NCI-H1436 (cell line): ENCODE measurements at regions not wholly inside any gene's neighbourhood (a gene's known extent, or its start where the extent isn't known, plus 50 kb on each side); places are given as distances from the start of the nearest gene placed in this dataset.

ENCODE experiments used
- DNase-seq: peaks from one replicate; lab custom pipeline; 2025; lab: John Stamatoyannopoulos, UW

DNA sequence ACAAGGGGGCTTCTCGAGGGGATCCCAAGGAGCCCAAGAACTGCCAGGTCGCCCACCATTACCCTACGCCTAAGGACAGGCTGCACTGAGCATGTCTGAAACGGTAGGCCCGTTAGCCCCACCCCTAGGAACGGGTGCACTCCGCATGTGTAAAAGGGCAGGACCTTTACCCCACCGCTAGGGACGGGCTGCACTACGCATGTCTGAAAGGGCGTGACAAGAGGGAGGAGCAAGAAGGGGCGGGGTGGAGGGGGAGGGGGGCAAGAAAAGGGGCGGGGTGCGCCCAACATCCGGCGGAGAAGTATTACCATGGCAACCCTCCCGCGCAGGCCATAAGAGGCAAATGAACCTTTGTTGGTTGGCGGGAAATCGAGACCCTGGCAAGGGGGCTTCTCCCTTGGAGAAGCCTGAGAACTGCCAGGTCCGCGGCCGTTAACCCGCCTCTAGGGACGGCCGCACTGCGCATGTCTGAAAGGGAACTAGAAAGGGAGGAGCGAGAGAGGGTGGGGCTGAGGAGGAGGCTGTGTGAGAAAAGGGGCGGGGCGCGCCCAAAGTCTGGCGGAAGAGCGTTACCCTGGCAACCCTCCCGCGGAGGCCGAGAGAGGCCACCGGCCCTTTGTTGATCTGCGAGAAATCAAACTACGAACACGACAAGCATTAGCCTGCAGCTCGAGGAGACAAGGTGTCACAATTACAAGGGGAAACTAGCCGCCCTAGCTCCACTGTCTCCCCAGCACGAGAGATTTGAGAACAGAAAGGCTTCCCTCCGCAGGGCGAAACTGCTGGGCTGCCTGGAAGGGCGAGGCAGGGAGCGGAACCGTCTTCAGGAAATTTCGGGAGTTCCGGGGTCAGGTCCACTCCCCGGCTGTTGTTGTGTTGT lies 2046.8 kb downstream of the TP53TG3F start:
- DNase-seq, result no peak

- no peak for DNase-seq
Observed at GRCh38 chr16:35506898-35507194, 2047.4 kb downstream of the TP53TG3F start.

DNA sequence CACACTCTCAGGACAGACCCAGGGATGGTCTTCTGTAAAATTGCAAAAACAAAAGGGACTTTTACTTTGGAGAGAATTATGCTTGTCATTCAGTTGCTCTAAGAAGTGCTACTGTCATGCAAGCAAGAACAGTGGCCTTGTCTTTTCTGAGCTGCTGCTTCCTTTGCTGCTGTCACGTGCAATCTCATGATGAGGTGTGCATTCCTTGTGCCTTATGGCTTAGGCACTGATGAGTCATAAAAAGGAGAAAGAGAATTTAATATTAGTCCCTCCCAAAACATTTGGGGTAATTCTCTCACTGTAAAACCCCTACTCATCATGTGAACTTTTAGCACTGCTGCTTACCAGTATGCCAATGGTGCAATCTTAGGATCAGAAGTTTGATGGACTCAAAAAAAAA lies 2051.3 kb downstream of the TP53TG3F start:
- no peak for DNase-seq

- no peak for DNase-seq
Observed at GRCh38 chr16:35516551-35516950, 2057.1 kb downstream of the TP53TG3F start.

- no peak for DNase-seq
Observed at GRCh38 chr16:35516971-35517370, 2057.6 kb downstream of the TP53TG3F start.

DNA sequence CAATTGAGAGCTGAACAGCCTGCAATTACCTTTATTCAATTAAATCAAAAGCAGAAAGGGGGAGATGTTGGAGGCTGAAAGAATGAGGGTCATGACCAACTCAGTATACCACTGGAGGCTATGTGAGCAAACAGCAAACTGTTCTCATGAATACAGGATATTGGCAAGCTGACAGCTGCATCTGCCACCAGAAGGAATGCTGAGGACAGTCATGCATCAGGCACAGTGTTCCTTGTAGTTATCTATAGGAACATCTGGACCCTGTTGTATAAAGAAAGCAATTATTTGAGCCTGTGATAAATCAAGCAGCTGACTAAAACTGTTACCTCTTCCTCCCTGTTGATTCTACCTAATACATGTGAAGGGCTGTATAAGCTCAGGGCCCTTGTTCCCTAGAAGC lies 2064.6 kb downstream of the TP53TG3F start:
- no peak for DNase-seq

GRCh38 chr16:35525979-35526590 lies 2066.7 kb downstream of the TP53TG3F start:
- no peak for DNase-seq

- no peak for DNase-seq
Observed at GRCh38 chr16:35532576-35532975, 2073.2 kb downstream of the TP53TG3F start.

DNA sequence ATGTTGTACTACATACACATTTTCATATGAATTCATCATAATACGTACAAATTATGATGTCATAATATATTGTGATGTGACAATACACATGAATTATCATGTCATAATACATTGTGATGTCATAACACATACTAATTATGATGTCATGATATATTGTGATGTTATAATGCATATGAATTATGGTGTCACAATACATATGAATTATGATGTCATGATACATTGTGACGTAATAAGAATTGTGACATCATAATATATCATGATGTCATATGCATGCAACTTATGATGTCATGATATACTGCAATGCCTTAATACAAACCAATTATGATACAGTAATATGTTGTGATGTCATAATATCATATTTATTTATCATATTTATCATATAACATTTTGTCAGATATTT lies 2074.3 kb downstream of the TP53TG3F start:
- no peak for DNase-seq

DNA sequence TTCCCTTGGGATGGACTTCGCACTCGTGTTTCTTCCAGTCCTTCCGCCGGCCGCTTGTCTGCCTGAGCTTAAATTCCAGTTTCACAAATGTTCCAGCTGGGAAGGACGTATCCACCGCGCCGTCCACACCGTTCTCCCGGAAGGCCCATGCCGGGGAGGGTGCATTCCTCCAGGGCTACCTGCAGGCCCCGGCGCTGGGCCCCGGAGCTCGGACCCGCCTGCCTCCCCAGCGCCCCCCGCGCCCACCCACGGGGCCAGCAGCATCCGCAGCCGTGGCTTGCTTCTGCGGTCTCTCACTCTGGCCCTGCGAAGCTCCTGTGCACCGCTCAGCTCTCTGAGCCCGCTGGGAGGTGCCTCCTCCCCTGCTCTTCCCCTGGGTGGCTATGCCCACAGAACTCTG lies 2084.1 kb downstream of the TP53TG3F start:
- DNase-seq, result no peak

GRCh38 chr16:35552763-35553162 lies 2093.4 kb downstream of the TP53TG3F start:
- DNase-seq, result no peak

- DNase-seq, result no peak
Observed at GRCh38 chr16:35557731-35558130, 2098.3 kb downstream of the TP53TG3F start.

DNA sequence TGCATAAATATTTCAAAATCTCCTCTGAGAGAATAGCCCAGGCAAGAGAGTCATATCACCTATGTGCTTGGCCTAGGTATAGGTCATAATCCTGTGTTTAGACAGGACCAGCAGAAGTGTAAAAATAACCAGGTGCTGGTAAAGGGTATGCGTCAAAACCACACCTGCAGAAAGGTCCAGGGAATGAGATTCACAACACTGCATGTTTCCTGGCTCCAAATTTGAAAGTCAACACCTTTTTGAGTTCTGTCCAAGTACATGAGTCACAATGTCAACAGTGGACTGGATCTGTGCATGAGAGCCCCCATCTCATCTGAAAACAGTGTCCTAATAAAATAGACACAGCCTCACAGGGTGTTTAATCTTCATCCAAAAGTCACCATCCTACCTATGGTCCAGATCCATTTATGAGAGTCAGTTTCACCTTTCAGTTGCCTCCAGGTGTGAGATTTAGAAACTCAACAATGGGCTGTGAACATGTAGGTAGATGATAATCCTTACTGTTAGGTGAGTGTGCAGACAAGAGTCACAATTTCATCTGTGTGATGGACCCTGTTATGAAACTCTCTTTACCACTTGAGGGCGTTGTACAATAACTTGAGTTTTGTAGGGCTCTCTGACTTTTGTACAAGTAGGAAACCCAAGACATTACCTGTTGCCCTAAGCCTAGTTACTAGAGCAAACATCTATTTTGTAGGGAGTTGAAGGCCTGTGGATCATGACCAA lies 2100.7 kb downstream of the TP53TG3F start:
- DNase-seq, result no peak

DNA sequence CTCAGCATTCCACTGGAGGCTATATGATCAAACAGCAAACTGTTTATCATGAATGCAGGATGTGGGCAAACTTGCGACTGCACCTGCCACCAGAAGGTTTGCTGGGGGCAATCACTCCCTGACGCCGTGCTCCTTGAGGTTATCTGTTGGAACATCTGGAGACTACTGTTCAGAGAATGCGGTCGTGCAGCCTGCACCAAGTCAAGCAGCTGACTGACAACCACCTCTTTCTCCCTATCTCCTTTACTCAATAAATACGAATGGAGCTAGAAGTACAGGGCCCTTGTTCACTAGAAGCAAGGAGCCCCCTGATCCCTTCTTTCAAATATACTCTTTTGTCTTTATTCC lies 2101.2 kb downstream of the TP53TG3F start:
- no peak for DNase-seq

GRCh38 chr16:35561346-35561745 lies 2101.9 kb downstream of the TP53TG3F start:
- no peak for DNase-seq

DNA sequence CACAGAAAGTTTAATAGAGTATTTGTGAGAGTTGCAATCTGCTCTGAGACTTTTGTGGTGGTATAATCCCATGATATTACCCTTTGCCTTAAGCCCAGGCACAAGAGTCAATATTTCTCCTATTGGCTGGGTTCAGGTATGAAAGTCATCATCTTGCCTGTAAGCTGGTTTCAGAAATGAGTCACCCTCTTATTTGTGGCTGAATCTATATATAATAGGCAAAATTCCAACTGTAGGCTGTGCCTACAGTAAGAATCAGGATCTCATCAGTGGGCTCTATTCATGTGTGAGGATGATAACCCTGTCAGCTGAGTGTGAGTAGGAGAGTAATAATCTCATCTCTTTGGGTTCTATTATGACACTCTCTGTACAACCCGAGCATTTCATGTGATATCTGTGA lies 2103.1 kb downstream of the TP53TG3F start:
- no peak for DNase-seq

DNA sequence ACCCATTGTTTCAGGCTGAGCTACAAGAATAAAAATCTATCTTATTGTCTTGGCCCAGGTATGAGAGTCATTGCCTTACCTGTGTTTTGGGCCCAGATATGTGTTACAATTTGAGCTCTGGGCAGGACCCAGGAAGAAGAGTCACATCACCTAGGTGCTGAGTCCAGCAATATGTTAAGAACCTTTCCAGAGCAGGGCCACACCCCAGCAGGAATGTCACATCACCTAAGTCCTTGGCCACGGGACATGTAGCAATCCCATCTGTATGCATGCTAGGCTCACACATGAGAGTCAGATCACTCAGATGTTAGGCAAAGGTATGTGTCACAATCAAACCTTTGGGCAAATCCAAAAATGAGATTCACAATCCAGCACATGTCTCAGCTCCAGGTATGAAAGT lies 2103.5 kb downstream of the TP53TG3F start:
- DNase-seq, result no peak

DNA sequence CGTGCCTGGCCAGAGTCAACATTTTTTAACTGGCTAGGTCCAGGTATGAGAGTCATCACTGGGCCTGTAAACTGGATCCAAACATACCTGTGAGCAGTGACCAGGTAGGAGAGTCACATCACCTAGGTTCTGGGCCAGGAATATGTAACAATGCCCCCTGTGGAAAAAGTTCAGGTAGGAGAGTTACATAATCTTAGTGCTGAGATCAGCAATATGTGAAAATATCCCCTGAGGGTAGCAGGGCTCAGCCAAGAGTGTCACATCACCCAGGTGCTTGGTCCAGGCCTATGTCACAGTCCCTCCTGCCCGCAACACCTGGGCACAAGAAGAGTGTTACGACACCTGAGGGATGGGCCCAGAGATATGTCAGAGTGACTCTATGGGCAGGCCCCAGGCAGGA lies 2104.7 kb downstream of the TP53TG3F start:
- no peak for DNase-seq

- no peak for DNase-seq
Observed at GRCh38 chr16:35564889-35565288, 2105.5 kb downstream of the TP53TG3F start.

DNA sequence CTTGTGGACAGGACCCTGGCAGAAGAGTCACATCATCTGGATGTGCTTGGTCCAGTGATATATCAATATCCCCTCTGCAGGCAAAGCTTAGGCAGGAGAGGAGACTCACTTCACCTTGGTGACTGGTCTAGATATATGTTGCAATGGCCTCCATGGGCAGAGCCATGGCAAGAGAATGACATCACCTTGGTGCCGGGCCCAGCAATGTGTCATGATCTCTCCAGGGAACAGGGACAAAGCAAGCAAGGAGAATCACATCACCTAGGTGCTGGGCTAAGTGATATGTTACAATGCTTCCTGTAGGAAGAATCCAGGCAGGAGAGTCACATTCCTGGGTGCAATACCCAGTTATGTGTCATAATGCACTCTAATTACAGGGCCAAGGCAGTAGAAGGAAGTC lies 2106.2 kb downstream of the TP53TG3F start:
- DNase-seq, result no peak

DNA sequence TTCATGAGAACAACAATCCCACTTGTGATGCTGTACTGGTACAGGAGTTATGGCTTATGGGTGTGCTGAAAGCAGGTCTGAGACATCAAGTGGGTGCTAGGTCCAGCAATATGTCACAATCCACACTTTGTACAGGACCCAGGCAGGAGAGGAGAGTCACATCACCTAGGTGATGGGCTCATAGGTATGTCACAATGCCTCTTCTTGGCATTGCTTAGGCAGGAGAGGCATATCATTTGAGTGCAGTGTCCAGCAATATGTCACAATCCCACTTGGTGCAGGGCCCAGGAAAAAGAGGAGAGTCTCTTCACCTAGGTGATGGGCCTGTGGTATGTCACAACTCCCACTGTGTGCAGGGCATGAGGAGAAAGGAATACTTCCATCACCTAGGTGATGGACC lies 2110.0 kb downstream of the TP53TG3F start:
- DNase-seq, result no peak

DNA sequence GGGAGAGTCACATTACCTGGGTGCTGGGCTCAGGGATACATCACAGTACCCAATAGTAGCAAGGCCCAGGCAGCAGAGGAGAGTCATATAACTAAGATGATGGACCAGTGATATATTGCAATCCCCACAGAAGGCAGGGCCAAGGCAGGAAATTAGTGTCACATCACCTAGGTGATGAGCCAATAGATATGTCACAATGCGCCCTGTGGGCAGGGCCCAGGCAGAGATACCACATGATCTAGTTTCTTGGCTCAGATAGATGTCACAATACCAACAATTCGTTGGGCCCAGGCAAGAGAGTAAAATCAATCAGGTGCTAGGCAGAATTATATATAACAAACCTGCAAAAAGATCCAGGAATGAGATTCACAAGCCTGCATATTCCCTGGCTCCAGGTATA lies 2111.5 kb downstream of the TP53TG3F start:
- DNase-seq, result no peak

- DNase-seq, result no peak
Observed at GRCh38 chr16:35572186-35572585, 2112.8 kb downstream of the TP53TG3F start.
